Glomerular endothelial cell (primary cell): ENCODE measurements at regions not wholly inside any gene's neighbourhood (a gene's known extent, or its start where the extent isn't known, plus 50 kb on each side); places are given as distances from the start of the nearest gene placed in this dataset.

Source experiments
- DNase-seq: peaks from one replicate; pipeline ENCODE4 v3.0.0-alpha.2; 2011; ENCODE audit warnings: low read depth, low spot score; ENCODE audit errors: extremely low read depth

- DNase-seq: no peak
Observed at GRCh38 chr9:82367016-82367415, 378.4 kb downstream of the SPATA31D1 start.

GRCh38 chr9:82367929-82368328 lies 379.4 kb downstream of the SPATA31D1 start:
- DNase-seq: no peak

- no peak for DNase-seq
Observed at GRCh38 chr9:82369251-82369945, 380.8 kb downstream of the SPATA31D1 start.

GRCh38 chr9:82375041-82375440 lies 386.5 kb downstream of the SPATA31D1 start:
- DNase-seq: no peak

- no peak for DNase-seq
Observed at GRCh38 chr9:82376677-82377232, 388.2 kb downstream of the SPATA31D1 start.

GRCh38 chr9:82382887-82383616 lies 394.5 kb downstream of the SPATA31D1 start:
- DNase-seq: no peak

GRCh38 chr9:82385633-82386032 lies 397.1 kb downstream of the SPATA31D1 start:
- no peak for DNase-seq

- DNase-seq: no peak
Observed at GRCh38 chr9:82397534-82397933, 409.0 kb downstream of the SPATA31D1 start.

GRCh38 chr9:82404196-82404870 lies 415.8 kb downstream of the SPATA31D1 start:
- DNase-seq: no peak

GRCh38 chr9:82404881-82405280 lies 416.3 kb downstream of the SPATA31D1 start:
- DNase-seq: no peak

GRCh38 chr9:82406456-82407085 lies 418.0 kb downstream of the SPATA31D1 start:
- DNase-seq: no peak

- no peak for DNase-seq
Observed at GRCh38 chr9:82410306-82410705, 421.7 kb downstream of the SPATA31D1 start.

- DNase-seq: no peak
Observed at GRCh38 chr9:82410866-82411265, 422.3 kb downstream of the SPATA31D1 start.

GRCh38 chr9:82412586-82413305 lies 424.2 kb downstream of the SPATA31D1 start:
- DNase-seq: no peak

- no peak for DNase-seq
Observed at GRCh38 chr9:82417501-82417900, 428.9 kb downstream of the SPATA31D1 start.

- no peak for DNase-seq
Observed at GRCh38 chr9:82418334-82418733, 429.8 kb downstream of the SPATA31D1 start.

- no peak for DNase-seq
Observed at GRCh38 chr9:82419696-82420486, 431.3 kb downstream of the SPATA31D1 start.

- DNase-seq: no peak
Observed at GRCh38 chr9:82421498-82421897, 432.9 kb downstream of the SPATA31D1 start.

GRCh38 chr9:82423700-82424099 lies 435.1 kb downstream of the SPATA31D1 start:
- no peak for DNase-seq
